Mesendoderm (in vitro differentiated cells): ENCODE measurements at regions not wholly inside any gene's neighbourhood (a gene's known extent, or its start where the extent isn't known, plus 50 kb on each side); places are given as distances from the start of the nearest gene placed in this dataset.

ENCODE experiments used
- DNase-seq: peaks from one replicate; pipeline ENCODE4 v3.0.0; 2013
- H2AK5ac ChIP-seq: 2 replicates; pipeline ENCODE4 v1.6.1; 2013; ENCODE audit warnings: low read length, inconsistent platforms
- H2BK120ac ChIP-seq: 2 replicates; pipeline ENCODE4 v1.6.1; 2013; ENCODE audit warnings: low read depth, mild to moderate bottlenecking, low read length, moderate library complexity, mixed read lengths
- H2BK15ac ChIP-seq: replicated peaks from 2 replicates; pipeline ENCODE4 v1.6.1; 2013; ENCODE audit warnings: low read depth, mild to moderate bottlenecking, moderate library complexity
- H2BK5ac ChIP-seq: 2 replicates; pipeline ENCODE4 v1.6.1; 2013; ENCODE audit warnings: low read length, inconsistent platforms
- H3K18ac ChIP-seq: 2 replicates; pipeline ENCODE4 v1.6.1; 2013; ENCODE audit warnings: mild to moderate bottlenecking, low read length, mixed read lengths
- H3K23ac ChIP-seq: one replicate; pipeline ENCODE4 v1.6.1; 2013; ENCODE audit warnings: low read length
- H3K27ac ChIP-seq: 2 replicates; pipeline ENCODE4 v1.5.1; 2013; ENCODE audit warnings: low read depth, mild to moderate bottlenecking, inconsistent platforms, low read length, moderate library complexity
- H3K27me3 ChIP-seq: 2 replicates; pipeline ENCODE4 v1.6.1; 2013; ENCODE audit warnings: low read length, control low read depth, mild to moderate bottlenecking, inconsistent platforms; ENCODE audit not compliant: insufficient read depth, poor library complexity
- H3K36me3 ChIP-seq: 2 replicates; pipeline ENCODE4 v1.6.1; 2013; ENCODE audit warnings: low read length, inconsistent platforms; ENCODE audit not compliant: control insufficient read depth, insufficient read depth
- H3K4ac ChIP-seq: one replicate; pipeline ENCODE4 v1.6.1; 2013; ENCODE audit warnings: low read depth, mild to moderate bottlenecking, low read length, moderate library complexity
- H3K4me1 ChIP-seq: 2 replicates; pipeline ENCODE4 v1.6.1; 2013; ENCODE audit warnings: low read depth, low read length, inconsistent platforms; ENCODE audit not compliant: control insufficient read depth
- H3K4me2 ChIP-seq: 2 replicates; pipeline ENCODE4 v1.6.1; 2013; ENCODE audit warnings: low read length
- H3K4me3 ChIP-seq: 2 replicates; pipeline ENCODE4 v1.5.1; 2013; ENCODE audit warnings: mild to moderate bottlenecking, low read length
- H3K56ac ChIP-seq: one replicate; pipeline ENCODE4 v1.6.1; 2013; ENCODE audit warnings: low read length
- H3K79me1 ChIP-seq: 2 replicates; pipeline ENCODE4 v1.6.1; 2013; ENCODE audit warnings: low read length, inconsistent platforms
- H3K79me2 ChIP-seq: 2 replicates; pipeline ENCODE4 v1.6.1; 2013; ENCODE audit warnings: mild to moderate bottlenecking, low read length; ENCODE audit not compliant: control insufficient read depth, insufficient read depth
- H3K9ac ChIP-seq: 2 replicates; pipeline ENCODE4 v1.6.1; 2013; ENCODE audit warnings: low read length, inconsistent platforms
- H4K5ac ChIP-seq: one replicate; pipeline ENCODE4 v1.6.1; 2013; ENCODE audit warnings: low read length
- H4K8ac ChIP-seq: one replicate; pipeline ENCODE4 v1.6.1; 2013; ENCODE audit warnings: low read depth, mild to moderate bottlenecking, control low read depth, low read length, moderate library complexity
- WGBS: extraction: QIAGEN DNeasy Blood & Tissue Kit; methylation state at CpG from one replicate; pipeline ENCODE4 v1.1.7; 2013; ENCODE audit warnings: low lambda C conversion rate, missing lambda C conversion rate; ENCODE audit not compliant: insufficient coverage; ENCODE audit errors: extremely low coverage; 5-methylcytosine and 5-hydroxymethylcytosine counted together

GRCh38 chrX:138775517-138775916 lies 64.0 kb upstream of the FGF13 start:
- H3K4me3 ChIP-seq = no peak overlapping the region
- no peaks in the 10 kb centered on the region for H3K79me2 ChIP-seq
- H3K18ac ChIP-seq = no peak overlapping the region
- no peak overlapping the region for H2BK120ac ChIP-seq
- no peak overlapping the region for H4K5ac ChIP-seq
- peak; percentile 42 for DNase-seq
- H3K9ac ChIP-seq = no peak overlapping the region
- H3K4me2 ChIP-seq = no peak overlapping the region
- H3K23ac ChIP-seq = no peak overlapping the region
- H3K27ac ChIP-seq = no peak overlapping the region
- H2AK5ac ChIP-seq = no peak overlapping the region
- no peaks in the 10 kb centered on the region for H3K79me1 ChIP-seq
- no peaks in the 10 kb centered on the region for H3K36me3 ChIP-seq
- no peak overlapping the region for H4K8ac ChIP-seq
- H2BK5ac ChIP-seq = no peak overlapping the region
- H3K56ac ChIP-seq = no peak overlapping the region
- no CpG with 5 or more reads among the region's 5 CpGs for WGBS
- no peaks in the 10 kb centered on the region for H3K27me3 ChIP-seq
- H3K4ac ChIP-seq = no peak overlapping the region
- no peak overlapping the region for H2BK15ac ChIP-seq
- no peaks in the 10 kb centered on the region for H3K4me1 ChIP-seq

- Histone ChIP-seq H3K79me1 (no peaks in the 10 kb centered on the region), H2AK5ac (no peak overlapping the region), H3K4me3 (no peak overlapping the region), H3K56ac (no peak overlapping the region), H2BK15ac (no peak overlapping the region), H3K4ac (no peak overlapping the region), H2BK5ac (no peak overlapping the region), H3K18ac (no peak overlapping the region), H3K23ac (no peak overlapping the region), H3K27ac (no peak overlapping the region), H3K4me2 (no peak overlapping the region), H3K79me2 (no peaks in the 10 kb centered on the region), H3K36me3 (no peaks in the 10 kb centered on the region), H2BK120ac (no peak overlapping the region), H3K27me3 (no peaks in the 10 kb centered on the region), H3K4me1 (no peaks in the 10 kb centered on the region), H3K9ac (no peak overlapping the region), H4K8ac (no peak overlapping the region), H4K5ac (no peak overlapping the region)
- no CpG with 5 or more reads among the region's 2 CpGs for WGBS
- no peak for DNase-seq
Observed at GRCh38 chrX:138771047-138771446, 59.5 kb upstream of the FGF13 start.

- Histone ChIP-seq H2BK15ac (no peak overlapping the region), H3K56ac (no peak overlapping the region), H3K23ac (no peak overlapping the region), H3K79me1 (no peaks in the 10 kb centered on the region), H3K4me3 (no peak overlapping the region), H2BK120ac (no peak overlapping the region), H2AK5ac (no peak overlapping the region), H3K79me2 (no peaks in the 10 kb centered on the region), H4K5ac (no peak overlapping the region), H3K27me3 (no peaks in the 10 kb centered on the region), H2BK5ac (no peak overlapping the region), H4K8ac (no peak overlapping the region), H3K9ac (no peak overlapping the region), H3K4me1 (no peaks in the 10 kb centered on the region), H3K36me3 (no peaks in the 10 kb centered on the region), H3K4me2 (no peak overlapping the region), H3K4ac (no peak overlapping the region), H3K18ac (no peak overlapping the region), H3K27ac (no peak overlapping the region)
- WGBS = no CpG with 5 or more reads among the region's 2 CpGs
- DNase-seq = no peak
Observed at GRCh38 chrX:138769918-138770317, 58.4 kb upstream of the FGF13 start.

GRCh38 chrX:138765051-138765450 lies 53.5 kb upstream of the FGF13 start:
- H4K5ac ChIP-seq = no peak overlapping the region
- no peak overlapping the region for H3K18ac ChIP-seq
- no peak overlapping the region for H3K27ac ChIP-seq
- no peak overlapping the region for H3K23ac ChIP-seq
- DNase-seq = no peak
- H2BK120ac ChIP-seq = no peak overlapping the region
- H3K79me2 ChIP-seq = no peaks in the 10 kb centered on the region
- H3K79me1 ChIP-seq = no peaks in the 10 kb centered on the region
- no peak overlapping the region for H3K4me2 ChIP-seq
- no peak overlapping the region for H3K4ac ChIP-seq
- no peaks in the 10 kb centered on the region for H3K4me1 ChIP-seq
- H3K56ac ChIP-seq = no peak overlapping the region
- no peak overlapping the region for H2BK15ac ChIP-seq
- H4K8ac ChIP-seq = no peak overlapping the region
- H2BK5ac ChIP-seq = no peak overlapping the region
- H3K36me3 ChIP-seq = no peaks in the 10 kb centered on the region
- H3K9ac ChIP-seq = no peak overlapping the region
- no peak overlapping the region for H2AK5ac ChIP-seq
- no peaks in the 10 kb centered on the region for H3K27me3 ChIP-seq
- no CpG with 5 or more reads among the region's 1 CpG for WGBS
- no peak overlapping the region for H3K4me3 ChIP-seq

- no peak overlapping the region for H3K4me2 ChIP-seq
- H2AK5ac ChIP-seq = no peak overlapping the region
- no peak overlapping the region for H3K4me3 ChIP-seq
- no peak overlapping the region for H4K5ac ChIP-seq
- H2BK120ac ChIP-seq = no peak overlapping the region
- no peak overlapping the region for H3K18ac ChIP-seq
- H3K23ac ChIP-seq = no peak overlapping the region
- H3K56ac ChIP-seq = no peak overlapping the region
- H3K4me1 ChIP-seq = no peaks in the 10 kb centered on the region
- H3K27me3 ChIP-seq = no peaks in the 10 kb centered on the region
- no peak overlapping the region for H3K4ac ChIP-seq
- no peak overlapping the region for H3K9ac ChIP-seq
- no CpG with 5 or more reads among the region's 3 CpGs for WGBS
- no peak for DNase-seq
- H3K36me3 ChIP-seq = no peaks in the 10 kb centered on the region
- H4K8ac ChIP-seq = no peak overlapping the region
- H2BK15ac ChIP-seq = no peak overlapping the region
- no peak overlapping the region for H2BK5ac ChIP-seq
- no peaks in the 10 kb centered on the region for H3K79me2 ChIP-seq
- no peaks in the 10 kb centered on the region for H3K79me1 ChIP-seq
- H3K27ac ChIP-seq = no peak overlapping the region
Observed at GRCh38 chrX:138763761-138764160, 52.2 kb upstream of the FGF13 start.

GRCh38 chrX:138761380-138761779 lies 49.9 kb upstream of the FGF13 start:
- Histone ChIP-seq H2BK15ac (no peak overlapping the region), H2BK5ac (no peak overlapping the region), H3K4me3 (no peak overlapping the region), H3K36me3 (no peaks in the 10 kb centered on the region), H3K27me3 (no peaks in the 10 kb centered on the region), H3K27ac (no peak overlapping the region), H3K4ac (no peak overlapping the region), H2AK5ac (no peak overlapping the region), H3K79me1 (no peaks in the 10 kb centered on the region), H3K56ac (no peak overlapping the region), H3K9ac (no peak overlapping the region), H3K18ac (no peak overlapping the region), H4K8ac (no peak overlapping the region), H3K4me1 (no peaks in the 10 kb centered on the region), H3K4me2 (no peak overlapping the region), H2BK120ac (no peak overlapping the region), H4K5ac (no peak overlapping the region), H3K79me2 (no peaks in the 10 kb centered on the region), H3K23ac (no peak overlapping the region)
- no CpG with 5 or more reads among the region's 3 CpGs for WGBS
- no peak for DNase-seq
